ENCODE measurements at regions not wholly inside any gene's neighbourhood (a gene's known extent, or its start where the extent isn't known, plus 50 kb on each side); places are given as distances from the start of the nearest gene placed in this dataset.

GRCh38 chr1:213324859-213325258, 273.8 kb downstream of the RPS6KC1 start:
- Histone ChIP-seq H3K36me3 (ENCODE audit: control insufficient read depth in 3 of 3, insufficient read depth in 3 of 3, low read length in 3 of 3) (no peaks in the 10 kb centered on the region), H3K9ac (ENCODE audit: low read depth in 1 of 3, low read length in 3 of 3) (no peak overlapping the region), H3K4me1 (ENCODE audit: control insufficient read depth in 3 of 3, insufficient read depth in 3 of 3, low read length in 3 of 3) (no peaks in the 10 kb centered on the region), H3K27me3 (ENCODE audit: control insufficient read depth in 3 of 3, insufficient read depth in 3 of 3, low read length in 3 of 3) (no peaks in the 10 kb centered on the region), H3K4me3 (ENCODE audit: low read length in 3 of 3) (no peak overlapping the region), H3K27ac (ENCODE audit: low read depth, low read length) (no peak overlapping the region), H3K9me3 (ENCODE audit: control insufficient read depth in 3 of 3, low read length in 3 of 3) (no peaks in the 10 kb centered on the region)

- Histone ChIP-seq H3K27ac (ENCODE audit: low read depth, low read length) (no peak overlapping the region), H3K4me1 (ENCODE audit: control insufficient read depth in 3 of 3, insufficient read depth in 3 of 3, low read length in 3 of 3) (no peaks in the 10 kb centered on the region), H3K9ac (ENCODE audit: low read depth in 1 of 3, low read length in 3 of 3) (no peak overlapping the region)
Observed at GRCh38 chr1:213325482-213325881, 274.4 kb downstream of the RPS6KC1 start.

GRCh38 chr1:213326281-213327016, 275.4 kb downstream of the RPS6KC1 start:
- no peak overlapping the region for H3K27ac ChIP-seq (ENCODE audit: low read depth, low read length)
- no peaks in the 10 kb centered on the region for H3K27me3 ChIP-seq (ENCODE audit: control insufficient read depth in 3 of 3, insufficient read depth in 3 of 3, low read length in 3 of 3)
- H3K36me3 ChIP-seq (ENCODE audit: control insufficient read depth in 3 of 3, insufficient read depth in 3 of 3, low read length in 3 of 3) = no peaks in the 10 kb centered on the region
- H3K9ac ChIP-seq (ENCODE audit: low read depth in 1 of 3, low read length in 3 of 3) = no peak overlapping the region
- H3K4me3 ChIP-seq (ENCODE audit: low read length in 3 of 3) = no peak overlapping the region
- H3K9me3 ChIP-seq (ENCODE audit: control insufficient read depth in 3 of 3, low read length in 3 of 3) = no peaks in the 10 kb centered on the region
- no peaks in the 10 kb centered on the region for H3K4me1 ChIP-seq (ENCODE audit: control insufficient read depth in 3 of 3, insufficient read depth in 3 of 3, low read length in 3 of 3)

More at GRCh38 chr1:213325482-213325881, 274.4 kb downstream of the RPS6KC1 start:
- no peaks in the 10 kb centered on the region for H3K9me3 ChIP-seq (ENCODE audit: control insufficient read depth in 3 of 3, low read length in 3 of 3)
- H3K4me3 ChIP-seq (ENCODE audit: low read length in 3 of 3) = no peak overlapping the region
- H3K27me3 ChIP-seq (ENCODE audit: control insufficient read depth in 3 of 3, insufficient read depth in 3 of 3, low read length in 3 of 3) = no peaks in the 10 kb centered on the region
- H3K36me3 ChIP-seq (ENCODE audit: control insufficient read depth in 3 of 3, insufficient read depth in 3 of 3, low read length in 3 of 3) = no peaks in the 10 kb centered on the region

- H3K4me1 ChIP-seq (ENCODE audit: control insufficient read depth in 3 of 3, insufficient read depth in 3 of 3, low read length in 3 of 3) = no peaks in the 10 kb centered on the region
- no peak overlapping the region for H3K4me3 ChIP-seq (ENCODE audit: low read length in 3 of 3)
- no peaks in the 10 kb centered on the region for H3K27me3 ChIP-seq (ENCODE audit: control insufficient read depth in 3 of 3, insufficient read depth in 3 of 3, low read length in 3 of 3)
- H3K9ac ChIP-seq (ENCODE audit: low read depth in 1 of 3, low read length in 3 of 3) = no peak overlapping the region
- no peaks in the 10 kb centered on the region for H3K36me3 ChIP-seq (ENCODE audit: control insufficient read depth in 3 of 3, insufficient read depth in 3 of 3, low read length in 3 of 3)
- H3K27ac ChIP-seq (ENCODE audit: low read depth, low read length) = no peak overlapping the region
- H3K9me3 ChIP-seq (ENCODE audit: control insufficient read depth in 3 of 3, low read length in 3 of 3) = no peaks in the 10 kb centered on the region
Observed at GRCh38 chr1:213327017-213327667, 276.1 kb downstream of the RPS6KC1 start.

- Histone ChIP-seq H3K9ac (ENCODE audit: low read depth in 1 of 3, low read length in 3 of 3) (no peak overlapping the region), H3K9me3 (ENCODE audit: control insufficient read depth in 3 of 3, low read length in 3 of 3) (no peaks in the 10 kb centered on the region), H3K4me3 (ENCODE audit: low read length in 3 of 3) (no peak overlapping the region), H3K27me3 (ENCODE audit: control insufficient read depth in 3 of 3, insufficient read depth in 3 of 3, low read length in 3 of 3) (no peaks in the 10 kb centered on the region), H3K4me1 (ENCODE audit: control insufficient read depth in 3 of 3, insufficient read depth in 3 of 3, low read length in 3 of 3) (no peaks in the 10 kb centered on the region), H3K27ac (ENCODE audit: low read depth, low read length) (no peak overlapping the region), H3K36me3 (ENCODE audit: control insufficient read depth in 3 of 3, insufficient read depth in 3 of 3, low read length in 3 of 3) (no peaks in the 10 kb centered on the region)
Observed at GRCh38 chr1:213329406-213330008, 278.5 kb downstream of the RPS6KC1 start.

- Histone ChIP-seq H3K9ac (ENCODE audit: low read depth in 1 of 3, low read length in 3 of 3) (no peak overlapping the region), H3K27ac (ENCODE audit: low read depth, low read length) (no peak overlapping the region), H3K36me3 (ENCODE audit: control insufficient read depth in 3 of 3, insufficient read depth in 3 of 3, low read length in 3 of 3) (no peaks in the 10 kb centered on the region), H3K9me3 (ENCODE audit: control insufficient read depth in 3 of 3, low read length in 3 of 3) (no peaks in the 10 kb centered on the region), H3K4me1 (ENCODE audit: control insufficient read depth in 3 of 3, insufficient read depth in 3 of 3, low read length in 3 of 3) (no peaks in the 10 kb centered on the region), H3K4me3 (ENCODE audit: low read length in 3 of 3) (no peak overlapping the region), H3K27me3 (ENCODE audit: control insufficient read depth in 3 of 3, insufficient read depth in 3 of 3, low read length in 3 of 3) (no peaks in the 10 kb centered on the region)
Observed at GRCh38 chr1:213330281-213330680, 279.2 kb downstream of the RPS6KC1 start.

- no peak overlapping the region for H3K9ac ChIP-seq (ENCODE audit: low read depth in 1 of 3, low read length in 3 of 3)
- no peak overlapping the region for H3K27ac ChIP-seq (ENCODE audit: low read depth, low read length)
- no peaks in the 10 kb centered on the region for H3K4me1 ChIP-seq (ENCODE audit: control insufficient read depth in 3 of 3, insufficient read depth in 3 of 3, low read length in 3 of 3)
- H3K27me3 ChIP-seq (ENCODE audit: control insufficient read depth in 3 of 3, insufficient read depth in 3 of 3, low read length in 3 of 3) = no peaks in the 10 kb centered on the region
- H3K4me3 ChIP-seq (ENCODE audit: low read length in 3 of 3) = no peak overlapping the region
- no peaks in the 10 kb centered on the region for H3K36me3 ChIP-seq (ENCODE audit: control insufficient read depth in 3 of 3, insufficient read depth in 3 of 3, low read length in 3 of 3)
- no peaks in the 10 kb centered on the region for H3K9me3 ChIP-seq (ENCODE audit: control insufficient read depth in 3 of 3, low read length in 3 of 3)
Observed at GRCh38 chr1:213331631-213332175, 280.7 kb downstream of the RPS6KC1 start.

- H3K9ac ChIP-seq (ENCODE audit: low read depth in 1 of 3, low read length in 3 of 3) = no peak overlapping the region
- H3K9me3 ChIP-seq (ENCODE audit: control insufficient read depth in 3 of 3, low read length in 3 of 3) = no peaks in the 10 kb centered on the region
- H3K27ac ChIP-seq (ENCODE audit: low read depth, low read length) = no peak overlapping the region
- no peaks in the 10 kb centered on the region for H3K4me1 ChIP-seq (ENCODE audit: control insufficient read depth in 3 of 3, insufficient read depth in 3 of 3, low read length in 3 of 3)
- no peaks in the 10 kb centered on the region for H3K36me3 ChIP-seq (ENCODE audit: control insufficient read depth in 3 of 3, insufficient read depth in 3 of 3, low read length in 3 of 3)
- no peak overlapping the region for H3K4me3 ChIP-seq (ENCODE audit: low read length in 3 of 3)
- no peaks in the 10 kb centered on the region for H3K27me3 ChIP-seq (ENCODE audit: control insufficient read depth in 3 of 3, insufficient read depth in 3 of 3, low read length in 3 of 3)
Observed at GRCh38 chr1:213332491-213332890, 281.4 kb downstream of the RPS6KC1 start.

GRCh38 chr1:213333121-213333520, 282.1 kb downstream of the RPS6KC1 start:
- Histone ChIP-seq H3K9ac (ENCODE audit: low read depth in 1 of 3, low read length in 3 of 3) (no peak overlapping the region), H3K27ac (ENCODE audit: low read depth, low read length) (no peak overlapping the region), H3K4me3 (ENCODE audit: low read length in 3 of 3) (no peak overlapping the region), H3K4me1 (ENCODE audit: control insufficient read depth in 3 of 3, insufficient read depth in 3 of 3, low read length in 3 of 3) (no peaks in the 10 kb centered on the region), H3K9me3 (ENCODE audit: control insufficient read depth in 3 of 3, low read length in 3 of 3) (no peaks in the 10 kb centered on the region), H3K36me3 (ENCODE audit: control insufficient read depth in 3 of 3, insufficient read depth in 3 of 3, low read length in 3 of 3) (no peaks in the 10 kb centered on the region), H3K27me3 (ENCODE audit: control insufficient read depth in 3 of 3, insufficient read depth in 3 of 3, low read length in 3 of 3) (no peaks in the 10 kb centered on the region)

- H3K27me3 ChIP-seq (ENCODE audit: control insufficient read depth in 3 of 3, insufficient read depth in 3 of 3, low read length in 3 of 3) = no peaks in the 10 kb centered on the region
Observed at GRCh38 chr1:213335084-213335483, 284.0 kb downstream of the RPS6KC1 start.

More at GRCh38 chr1:213335084-213335483, 284.0 kb downstream of the RPS6KC1 start:
- Histone ChIP-seq H3K27ac (ENCODE audit: low read depth, low read length) (no peak overlapping the region), H3K4me1 (ENCODE audit: control insufficient read depth in 3 of 3, insufficient read depth in 3 of 3, low read length in 3 of 3) (no peaks in the 10 kb centered on the region), H3K36me3 (ENCODE audit: control insufficient read depth in 3 of 3, insufficient read depth in 3 of 3, low read length in 3 of 3) (no peaks in the 10 kb centered on the region), H3K9me3 (ENCODE audit: control insufficient read depth in 3 of 3, low read length in 3 of 3) (no peaks in the 10 kb centered on the region), H3K9ac (ENCODE audit: low read depth in 1 of 3, low read length in 3 of 3) (no peak overlapping the region), H3K4me3 (ENCODE audit: low read length in 3 of 3) (no peak overlapping the region)

Data from skeletal muscle tissue (tissue), 3 donors.